K562 (cell line): ENCODE measurements at regions not wholly inside any gene's neighbourhood (a gene's known extent, or its start where the extent isn't known, plus 50 kb on each side); places are given as distances from the start of the nearest gene placed in this dataset.

ENCODE experiments used
- ATAC-seq: fragments of 200-7000 bp; cut with Tn5 transposase; 3 replicates; pipeline ENCODE4 v1.9.1; 2020; ENCODE audit warnings: moderate library complexity
- BruUV-seq: library from RNA; stranded (reverse); fragments of 400-500 nt; replicated peaks from 2 replicates; lab custom pipeline; 2021; lab: Mats Ljungman, UMichigan
- CTCF ChIA-PET: fragments of 300-600 bp; formaldehyde crosslinking; extraction: SDS; loops from one replicate; lab custom pipeline; 2021; ENCODE audit warnings: low intra/inter-chr PET ratio; lab: Yijun Ruan, JAX
- POLR2A ChIA-PET: fragments of 300-600, 350-650 bp; sonication (Branson Sonifier 250); formaldehyde crosslinking; extraction: SDS; loops from one replicate; lab custom pipeline; 2021; ENCODE audit warnings: antibody characterized with exemption, inconsistent platforms; lab: Yijun Ruan, JAX
- DNase-seq, 4 experiments: peaks; one replicate each; pipeline versions ENCODE4 v3.0.0 to v3.0.0-alpha.2; 2011 to 2018; ENCODE audit warnings: low spot score in 3 of 4, mixed read lengths in 3 of 4; ENCODE audit errors: extremely low read depth in 1 of 4
- FAIRE-seq: peaks from 2 replicates; lab custom pipeline; 2011; peaks lifted over from hg19 to GRCh38; lab: Jason Lieb, UNC
- H2AFZ ChIP-seq: 2 replicates; pipeline ENCODE4 v1.6.0; 2011; ENCODE audit warnings: low read depth, low read length, control low read depth, inconsistent platforms
- H3K27ac ChIP-seq: fragments of 200-600 bp; 3 replicates; pipeline ENCODE4 v1.8.0; 2011; ENCODE audit warnings: low read depth, mild to moderate bottlenecking, control low read depth, inconsistent platforms, low read length, moderate library complexity, mixed read lengths; ENCODE audit errors: extremely low read depth
- H3K27me3 ChIP-seq, 2 experiments: fragments of 300-600 bp in 1 of 2; 2 replicates in 1 of 2; 3 replicates in 1 of 2; pipeline versions ENCODE4 v1.6.0 to v1.8.0; 2011; ENCODE audit warnings: inconsistent platforms in 2 of 2, low read length in 2 of 2, mild to moderate bottlenecking in 1 of 2, mixed read lengths in 1 of 2, moderate library complexity in 1 of 2; ENCODE audit not compliant: control insufficient read depth in 2 of 2, insufficient read depth in 2 of 2
- H3K36me3 ChIP-seq: fragments of 300-600 bp; 3 replicates; pipeline ENCODE4 v1.8.0; 2011; ENCODE audit warnings: mild to moderate bottlenecking, low read length, inconsistent platforms; ENCODE audit not compliant: control insufficient read depth, insufficient read depth
- H3K4me1 ChIP-seq, 2 experiments: fragments of 200-600 bp in 1 of 2; replicated peaks in 1 of 2; 2 replicates in 1 of 2; 3 replicates in 1 of 2; pipeline versions ENCODE4 v1.5.1 to v1.8.0; 2011; ENCODE audit warnings: inconsistent platforms in 2 of 2, low read length in 2 of 2, mild to moderate bottlenecking in 1 of 2, mixed read lengths in 1 of 2, moderate library complexity in 1 of 2; ENCODE audit not compliant: control insufficient read depth in 2 of 2, insufficient read depth in 2 of 2
- H3K4me2 ChIP-seq: 2 replicates; pipeline ENCODE4 v1.6.1; 2011; ENCODE audit warnings: low read length, control low read depth, inconsistent platforms, mixed read lengths; ENCODE audit not compliant: insufficient read depth
- H3K4me3 ChIP-seq: fragments of 200-600 bp; sonication (generic), shearing (Covaris generic); 2 replicates; pipeline ENCODE4 v1.5.1; 2016; ENCODE audit warnings: control low read depth, inconsistent platforms
- H3K79me2 ChIP-seq: fragments of 200-600 bp; 3 replicates; pipeline ENCODE4 v1.8.0; 2011; ENCODE audit warnings: low read length, inconsistent platforms; ENCODE audit not compliant: control insufficient read depth, insufficient read depth
- H3K9ac ChIP-seq, 2 experiments: 2 replicates each; pipeline versions ENCODE4 v1.6.0 to v1.6.1; 2011; ENCODE audit warnings: low read depth in 2 of 2, low read length in 2 of 2, control low read depth in 1 of 2, inconsistent platforms in 1 of 2, mild to moderate bottlenecking in 1 of 2, mixed read lengths in 1 of 2; ENCODE audit not compliant: insufficient read depth in 1 of 2
- H3K9me1 ChIP-seq: one replicate; pipeline ENCODE4 v1.6.0; 2011; ENCODE audit warnings: inconsistent platforms, mild to moderate bottlenecking, low read length, moderate library complexity; ENCODE audit not compliant: control insufficient read depth, insufficient read depth
- H3K9me3 ChIP-seq: replicated peaks from 2 replicates; pipeline ENCODE4 v1.5.1; 2011; ENCODE audit warnings: low read depth, low read length, inconsistent platforms; ENCODE audit not compliant: control insufficient read depth, insufficient read depth
- H4K20me1 ChIP-seq: replicated peaks from 2 replicates; pipeline ENCODE4 v1.6.1; 2011; ENCODE audit warnings: low read length, inconsistent platforms, mixed read lengths; ENCODE audit not compliant: control insufficient read depth, insufficient read depth
- BHLHE40 ChIP-seq: IDR thresholded peaks from 2 replicates; pipeline ENCODE4 v1.6.1; 2011; ENCODE audit warnings: low read length, improper control_type of control experiment
- C11orf30 ChIP-seq: fragments of 450-650 bp; IDR thresholded peaks from 2 replicates; pipeline ENCODE4 v1.6.1; 2016; ENCODE audit warnings: low read depth, mild to moderate bottlenecking
- CTCF ChIP-seq, 3 experiments: IDR thresholded peaks in 2 of 3; conservative IDR thresholded peaks in 1 of 3; 2 replicates each; pipeline ENCODE4 v1.5.1; 2011 to 2012; ENCODE audit warnings: low read length in 3 of 3, mild to moderate bottlenecking in 3 of 3, control low read depth in 2 of 3, improper control_type of control experiment in 1 of 3, inconsistent platforms in 1 of 3, low read depth in 1 of 3, mixed read lengths in 1 of 3, moderate library complexity in 1 of 3; ENCODE audit not compliant: insufficient read depth in 2 of 3
- RAD21 ChIP-seq, 2 experiments: fragments of 250-450 bp in 1 of 2; fragments of 450-650 bp in 1 of 2; sonication (Bioruptor Pico) in 1 of 2; formaldehyde crosslinking in 1 of 2; IDR thresholded peaks in 1 of 2; conservative IDR thresholded peaks in 1 of 2; 2 replicates each; pipeline versions ENCODE4 v1.4.0 to v1.8.0; 2020 to 2022; ENCODE audit warnings: mild to moderate bottlenecking in 2 of 2, moderate library complexity in 1 of 2
- TOE1 ChIP-seq, 2 experiments: fragments of 450-650 bp in 1 of 2; sonication (generic) in 1 of 2; formaldehyde crosslinking in 1 of 2; IDR thresholded peaks; 2 replicates each; pipeline versions ENCODE4 v1.7.1 to v1.8.0; 2016 to 2022; ENCODE audit warnings: borderline replicate concordance in 2 of 2, mild to moderate bottlenecking in 2 of 2, antibody characterized with exemption in 1 of 2, inconsistent platforms in 1 of 2, low read depth in 1 of 2, missing genetic modification reagents in 1 of 2, moderate library complexity in 1 of 2
- VEZF1 ChIP-seq: fragments of 200-800 bp; sonication (Bioruptor generic); IDR thresholded peaks from 2 replicates; pipeline ENCODE4 v1.6.1; 2017; ENCODE audit warnings: missing genetic modification characterization, missing compliant biosample characterization
- in situ Hi-C: fragments of 300-500 bp; cut with MboI; formaldehyde crosslinking; loops from 4 replicates; pipeline ENCODE4 v1.15.0; 2018; ENCODE audit warnings: inconsistent platforms, mixed read lengths
- intact Hi-C: fragments of 100-400 bp; cut with micrococcal nuclease; formaldehyde crosslinking; loops from 2 replicates; pipeline ENCODE4 v1.14.2; 2022
- TF ChIP-seq, protein P1 (sequence below), 3 experiments: fragments of 200-800 bp in 1 of 3; sonication (Bioruptor generic) in 1 of 3; sonication (generic) in 1 of 3; formaldehyde crosslinking in 1 of 3; IDR thresholded peaks; 2 replicates each; pipeline versions ENCODE4 v1.6.1 to v1.8.0; 2016 to 2022; ENCODE audit warnings: mild to moderate bottlenecking in 2 of 3, missing compliant biosample characterization in 2 of 3, missing genetic modification characterization in 2 of 3, missing genetic modification reagents in 1 of 3

DNA sequence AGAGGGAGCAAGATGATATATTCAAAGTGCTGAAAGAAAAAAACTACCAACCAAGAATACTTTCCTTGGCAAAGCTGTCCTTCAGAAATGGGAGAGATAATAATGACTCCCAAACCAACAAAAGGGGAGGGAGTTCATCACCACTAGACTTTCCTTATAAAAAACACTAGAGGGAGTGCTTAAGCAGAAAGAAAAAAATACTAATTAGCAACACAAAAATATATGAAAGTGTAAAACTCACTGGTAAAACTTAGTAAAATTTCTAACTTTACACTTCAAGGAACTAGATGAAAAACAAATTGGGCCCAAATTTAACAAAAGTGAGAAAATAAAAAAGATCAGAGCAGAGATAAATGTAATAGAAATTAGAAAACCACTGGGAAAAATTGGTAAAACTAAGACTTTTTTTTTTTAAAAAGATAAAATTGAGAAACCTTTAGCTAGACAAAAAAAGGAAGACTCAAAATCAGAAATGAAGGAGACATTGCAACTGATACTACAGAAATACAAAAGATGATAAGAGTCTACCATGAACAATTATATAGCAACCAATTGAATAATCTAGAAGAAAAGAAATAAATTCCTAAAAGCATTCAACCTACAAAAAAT, 60.4 kb upstream of the FAR2 start:
- ATAC-seq (no peak), DNase-seq (peak in 2 of 4 experiments; percentile 4 to 7), FAIRE-seq (peak; percentile 56)
- H3K27ac ChIP-seq: no peak overlapping the region
- no peaks in the 10 kb centered on the region for H3K9me1 ChIP-seq
- no peaks in the 10 kb centered on the region for H3K79me2 ChIP-seq
- intact Hi-C loops: loop anchor here (2.0 to 10.0 kb wide), 2 partner anchors 228 to 336 kb away; no protein-coding TSS in a partner anchor
- no peaks in the 10 kb centered on the region; the same call in 1 of the 2 replicates for H3K9me3 ChIP-seq
- BruUV-seq: no TSS peak
- no peaks in the 10 kb centered on the region for H3K36me3 ChIP-seq
- H3K4me3 ChIP-seq: no peak overlapping the region
- H2AFZ ChIP-seq: no peak overlapping the region
- no peak overlapping the region for H3K4me2 ChIP-seq
- in situ Hi-C loops: no loop called here
- no peaks in the 10 kb centered on the region for H3K4me1 ChIP-seq
- no peak overlapping the region for H3K9ac ChIP-seq
- POLR2A ChIA-PET: no interaction called here
- no peaks in the 10 kb centered on the region for H3K27me3 ChIP-seq
- no peaks in the 10 kb centered on the region for H4K20me1 ChIP-seq
- CTCF ChIA-PET: interaction anchor here (0.9 to 2.6 kb wide), 2 partner anchors 228 to 229 kb away, joined by 3 to 10 read pairs; no protein-coding TSS in a partner anchor
- no peak for TF ChIP-seq BHLHE40
- no peak for TF ChIP-seq C11orf30
- TF ChIP-seq CTCF (IDR thresholded peaks at IDR 0.05 in 2 of 3, conservative IDR thresholded peaks at IDR 0.05 in 1 of 3; ENCODE audit: insufficient read depth in 2 of 3, low read depth in 1 of 3, low read length in 3 of 3): peak; percentile 9 to 54 (median 23); a peak in 3 of 6 replicates
- TF ChIP-seq RAD21 (CRISPR knock-in tag; conservative IDR thresholded peaks at IDR 0.05 in 1 of 2, IDR thresholded peaks at IDR 0.05 in 1 of 2): peak; percentile 44 to 64
- TF ChIP-seq, protein P1, sequence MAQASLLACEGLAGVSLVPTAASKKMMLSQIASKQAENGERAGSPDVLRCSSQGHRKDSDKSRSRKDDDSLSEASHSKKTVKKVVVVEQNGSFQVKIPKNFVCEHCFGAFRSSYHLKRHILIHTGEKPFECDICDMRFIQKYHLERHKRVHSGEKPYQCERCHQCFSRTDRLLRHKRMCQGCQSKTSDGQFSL (CRISPR knock-in tag; IDR thresholded peaks at IDR 0.05): no peak
- TF ChIP-seq, protein P1 (tag; IDR thresholded peaks at IDR 0.05): no peak
- no peak for TF ChIP-seq TOE1 (IDR thresholded peaks at IDR 0.05; ENCODE audit: borderline replicate concordance)
- TF ChIP-seq TOE1 (CRISPR knock-in tag; IDR thresholded peaks at IDR 0.05; ENCODE audit: borderline replicate concordance, low read depth): no peak
- peak; percentile 17; the same call in 1 of the 2 replicates for TF ChIP-seq VEZF1 (CRISPR knock-in tag)
